ENCODE measurements at regions not wholly inside any gene's neighbourhood (a gene's known extent, or its start where the extent isn't known, plus 50 kb on each side); places are given as distances from the start of the nearest gene placed in this dataset.

DNA sequence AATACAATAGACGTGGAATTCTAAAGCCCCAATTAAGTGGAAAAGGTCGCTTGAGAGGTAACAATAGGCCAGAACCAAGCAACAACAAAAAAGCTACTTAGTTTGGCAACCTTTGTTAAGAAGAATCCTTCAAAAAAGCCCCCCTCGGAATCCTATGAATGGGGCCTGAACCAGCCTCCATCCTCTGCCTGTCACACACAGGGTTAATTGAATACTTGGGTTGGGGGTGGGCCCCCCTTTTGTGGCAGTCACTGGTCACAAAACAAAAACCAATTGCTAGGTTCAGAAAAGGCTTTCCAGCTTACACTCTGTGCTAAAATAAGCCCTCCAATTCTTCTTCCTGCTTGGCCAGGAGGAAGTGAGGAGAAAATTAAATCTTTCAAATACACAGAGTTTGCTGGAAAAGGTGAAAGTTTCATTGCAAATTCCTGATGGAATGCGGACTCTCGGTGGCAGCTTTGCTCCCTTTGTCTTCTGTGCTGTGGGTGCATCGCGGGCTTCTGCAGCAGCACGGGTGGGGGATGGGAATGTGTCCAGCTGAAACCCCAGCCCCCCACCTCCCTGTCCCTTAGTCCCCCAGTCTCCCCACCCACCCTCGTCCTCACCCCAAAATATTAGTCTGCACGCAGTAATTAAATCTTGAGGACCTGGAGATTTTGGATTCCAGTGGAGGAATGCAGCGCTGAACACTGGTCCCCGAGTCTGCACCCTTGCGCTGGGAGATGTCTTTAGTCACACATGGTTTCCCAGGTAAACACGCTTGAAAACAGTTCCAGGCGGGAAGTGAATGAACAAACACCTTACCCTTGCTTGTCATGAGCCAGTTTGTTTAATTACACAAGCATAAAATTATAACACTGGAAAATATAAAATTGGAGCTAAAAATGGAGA, 254.3 kb downstream of the SOX11 start:
- H3K27ac ChIP-seq = no peak overlapping the region
- no peak for DNase-seq (ENCODE audit: low read depth, low spot score)

DNA sequence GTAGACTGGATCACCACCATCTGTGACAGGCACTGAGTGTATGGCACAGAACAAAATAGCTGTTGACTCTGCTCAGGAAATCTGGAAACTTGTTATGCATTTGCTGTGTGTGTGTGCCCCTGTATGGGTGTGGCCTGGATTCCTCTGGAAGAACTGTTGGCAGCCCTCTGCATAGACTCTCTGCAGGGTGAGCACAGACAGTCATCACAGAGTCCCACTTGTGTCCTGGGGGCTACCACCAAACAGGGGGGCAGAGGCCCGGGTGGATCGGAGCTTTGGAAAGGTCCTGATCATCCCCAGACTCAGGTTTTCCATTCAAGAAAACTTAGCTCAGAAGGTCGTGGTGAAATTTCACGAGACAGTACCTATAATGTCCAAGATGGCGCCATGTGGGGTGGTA, 258.6 kb downstream of the SOX11 start:
- DNase-seq (ENCODE audit: low read depth, low spot score) = no peak

GRCh38 chr2:5951471-5951870, 259.3 kb downstream of the SOX11 start:
- H3K27ac ChIP-seq = no peak overlapping the region
- no peak for DNase-seq (ENCODE audit: low read depth, low spot score)

More for the DNA sequence above, 258.6 kb downstream of the SOX11 start:
- no peak overlapping the region for H3K27ac ChIP-seq

DNA sequence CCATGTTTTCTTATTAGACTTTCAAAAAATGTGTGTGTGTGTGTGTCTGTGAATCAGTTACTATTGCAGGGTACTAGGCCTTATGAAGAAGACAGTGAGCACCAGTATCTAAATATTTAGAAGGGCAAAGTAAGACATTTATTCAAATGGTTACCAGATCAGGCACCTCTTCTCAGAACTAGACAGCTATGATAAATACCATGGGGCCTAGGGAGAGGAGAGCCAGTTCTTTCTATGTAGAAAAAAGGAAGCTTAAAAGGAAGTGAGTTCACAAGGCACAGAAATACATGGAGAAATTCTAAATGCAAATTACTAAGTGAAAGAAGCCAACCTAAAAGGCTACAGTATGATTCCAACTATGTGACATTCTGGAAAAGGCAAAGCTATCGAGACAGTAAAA, 261.3 kb downstream of the SOX11 start:
- no peak overlapping the region for H3K27ac ChIP-seq
- DNase-seq (ENCODE audit: low read depth, low spot score) = no peak

DNA sequence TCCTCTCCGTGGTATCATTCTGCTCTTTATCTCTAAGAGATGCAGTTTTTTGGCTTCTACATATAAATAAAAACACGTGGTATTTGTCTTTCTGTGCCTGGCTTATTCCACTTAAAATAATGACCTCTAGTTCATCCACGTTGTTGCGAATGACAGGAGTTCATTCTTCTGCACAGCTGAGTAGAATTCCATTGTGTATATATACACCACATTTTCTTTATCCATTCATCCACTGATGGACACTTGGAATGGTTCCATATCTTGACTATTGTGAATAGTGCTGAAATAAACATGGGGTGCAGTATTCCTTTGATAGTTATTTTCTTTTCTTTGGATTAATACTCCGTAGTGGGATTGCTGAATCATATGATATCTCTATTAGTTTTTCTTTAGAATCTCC, 262.3 kb downstream of the SOX11 start:
- no peak for DNase-seq (ENCODE audit: low read depth, low spot score)
- no peak overlapping the region for H3K27ac ChIP-seq

DNA sequence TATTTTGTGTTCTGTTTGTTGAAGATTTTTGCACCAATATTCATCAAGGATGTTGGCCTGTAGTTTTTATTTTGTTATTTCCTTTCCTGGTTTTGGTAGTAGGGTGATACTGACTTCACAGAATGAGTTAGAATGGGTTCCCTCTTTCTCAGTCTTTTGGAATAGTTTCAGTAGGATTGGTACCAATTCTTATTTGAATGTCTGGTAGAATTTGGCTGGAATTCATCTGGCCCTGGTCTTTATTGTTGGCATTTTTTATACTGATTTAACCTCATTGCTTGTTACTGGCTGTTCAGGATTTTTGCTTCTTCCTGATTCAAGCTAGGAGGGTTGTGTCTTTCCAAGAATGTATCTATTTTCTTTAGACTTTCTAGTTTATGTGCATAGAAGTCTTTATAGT, 263.7 kb downstream of the SOX11 start:
- no peak overlapping the region for H3K27ac ChIP-seq
- DNase-seq (ENCODE audit: low read depth, low spot score) = no peak

DNA sequence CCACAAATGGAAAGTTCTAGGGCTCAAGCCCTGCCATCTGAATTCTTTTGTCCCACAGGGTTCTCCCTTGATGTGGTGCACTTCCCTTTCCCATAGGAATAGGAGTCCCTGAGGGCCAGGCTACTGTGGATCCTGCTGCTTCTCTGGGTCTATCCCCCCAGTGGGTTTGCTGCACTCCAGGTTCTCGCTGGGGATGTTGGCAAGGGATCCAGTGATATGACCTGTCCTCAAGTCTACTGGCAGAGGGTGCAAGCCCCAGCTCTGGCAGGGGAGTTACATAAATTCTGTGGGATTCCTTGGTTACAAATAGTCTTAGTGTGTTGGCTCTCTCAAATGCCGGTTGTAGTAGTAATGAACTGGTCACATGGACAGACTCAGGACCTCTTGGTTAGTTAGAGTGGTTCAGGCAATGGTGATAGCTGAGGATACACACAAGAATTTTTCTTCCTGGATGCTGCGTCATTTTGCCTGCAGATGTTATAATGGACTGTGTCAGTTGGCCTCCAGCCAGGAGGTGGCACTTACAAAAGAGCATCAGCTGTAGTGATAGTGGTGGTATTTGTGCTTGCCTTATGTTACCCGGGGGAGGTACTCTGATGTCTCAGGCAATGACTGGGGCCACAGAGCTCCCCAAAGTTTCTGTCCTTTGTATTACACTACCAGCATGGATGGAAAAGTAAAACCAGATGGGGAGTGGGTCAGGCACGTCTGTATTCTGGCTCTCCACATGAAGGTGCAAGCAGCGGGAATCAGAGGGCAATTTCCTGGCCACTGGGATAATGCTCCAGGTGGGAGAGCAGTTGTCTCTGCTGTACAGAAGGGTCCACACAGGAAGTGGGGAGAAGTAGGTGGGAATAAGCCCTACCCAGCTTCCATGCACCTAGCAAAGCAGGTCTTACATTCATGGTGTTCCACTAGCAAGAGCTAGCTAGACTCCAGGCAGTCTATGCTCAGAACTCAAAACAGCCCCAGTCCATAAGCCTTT, 267.9 kb downstream of the SOX11 start:
- no peak overlapping the region for H3K27ac ChIP-seq
- no peak for DNase-seq (ENCODE audit: low read depth, low spot score)

GRCh38 chr2:5967506-5967905, 275.3 kb downstream of the SOX11 start:
- H3K27ac ChIP-seq = no peak overlapping the region
- DNase-seq (ENCODE audit: low read depth, low spot score) = no peak

GRCh38 chr2:5969303-5969702, 277.1 kb downstream of the SOX11 start:
- no peak for DNase-seq (ENCODE audit: low read depth, low spot score)
- H3K27ac ChIP-seq = no peak overlapping the region

DNA sequence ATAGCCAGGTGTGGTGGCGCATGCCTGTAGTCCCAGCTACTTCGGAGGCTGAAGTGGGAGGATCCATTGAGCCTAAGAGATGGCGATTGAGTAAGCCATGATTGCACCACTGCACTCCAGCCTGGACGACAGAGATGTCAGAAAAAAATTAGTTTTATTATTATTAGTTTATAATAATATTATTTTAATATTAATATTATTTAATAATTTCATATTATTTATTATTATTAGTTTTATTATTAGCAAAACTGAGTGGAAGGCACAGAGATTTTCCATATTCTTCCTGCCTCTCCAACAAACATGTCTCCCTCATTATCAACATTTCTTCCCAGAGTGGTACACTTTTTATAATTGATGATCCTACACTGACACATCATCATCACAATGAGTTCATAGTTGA, 278.2 kb downstream of the SOX11 start:
- H3K27ac ChIP-seq = no peak overlapping the region

DNA sequence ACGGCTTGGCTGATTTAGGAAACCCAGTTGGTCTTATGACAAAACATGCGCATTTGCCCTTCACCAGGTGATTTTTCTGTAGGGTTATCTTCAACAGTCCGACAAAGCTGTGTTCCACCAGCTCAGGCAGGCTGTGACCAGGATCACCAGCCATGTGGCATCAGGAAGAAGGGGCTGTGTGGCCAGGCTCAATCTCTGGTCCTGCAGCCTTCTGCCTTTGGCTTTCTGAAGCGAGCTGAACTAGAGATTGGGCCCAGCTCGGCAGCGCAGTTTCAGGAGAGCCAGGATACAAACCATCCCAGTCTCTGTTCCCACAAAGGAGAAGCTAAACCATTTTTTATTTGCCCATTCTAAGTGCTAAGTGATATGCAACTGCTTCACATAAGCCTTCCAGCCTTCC, 282.3 kb downstream of the SOX11 start:
- no peak overlapping the region for H3K27ac ChIP-seq
- DNase-seq (ENCODE audit: low read depth, low spot score) = no peak

More for the DNA sequence above, 278.2 kb downstream of the SOX11 start:
- no peak for DNase-seq (ENCODE audit: low read depth, low spot score)

- H3K27ac ChIP-seq = no peak overlapping the region
- DNase-seq (ENCODE audit: low read depth, low spot score) = no peak
Measured at GRCh38 chr2:5975401-5975800, 283.2 kb downstream of the SOX11 start.

GRCh38 chr2:5976531-5977065, 284.4 kb downstream of the SOX11 start:
- H3K27ac ChIP-seq = no peak overlapping the region
- no peak for DNase-seq (ENCODE audit: low read depth, low spot score)

- DNase-seq (ENCODE audit: low read depth, low spot score) = no peak
- H3K27ac ChIP-seq = no peak overlapping the region
Measured at GRCh38 chr2:5977477-5977876, 285.3 kb downstream of the SOX11 start.

DNA sequence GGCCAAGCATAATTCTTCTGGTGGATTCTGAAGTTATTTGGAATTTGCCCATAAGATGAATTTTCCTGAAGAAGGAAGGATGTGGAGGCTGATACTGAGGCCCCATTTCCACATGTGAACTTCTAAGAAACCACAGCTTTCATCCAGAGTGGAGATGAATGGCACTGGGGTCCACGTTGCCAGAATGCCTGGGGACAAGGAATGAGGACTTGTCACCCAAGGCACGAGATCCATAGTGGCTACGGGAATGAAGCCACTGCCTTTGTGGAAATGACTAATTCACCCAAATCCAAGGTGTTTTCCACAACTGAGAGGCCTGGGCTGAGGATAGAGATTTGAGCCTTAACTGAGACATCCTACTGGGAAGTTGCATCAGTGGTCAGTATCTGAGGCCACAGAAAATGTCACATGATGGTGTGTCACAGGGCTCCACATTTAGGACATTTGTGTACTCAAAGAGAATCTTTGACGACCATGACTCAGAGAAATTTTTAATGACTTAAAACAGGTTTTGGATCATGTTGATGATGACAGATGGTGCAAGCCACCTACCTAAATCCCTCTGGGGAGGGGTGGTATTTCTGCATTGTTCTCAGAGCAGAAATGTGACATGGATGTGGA, 286.1 kb downstream of the SOX11 start:
- no peak overlapping the region for H3K27ac ChIP-seq
- no peak for DNase-seq (ENCODE audit: low read depth, low spot score)

- no peak for DNase-seq (ENCODE audit: low read depth, low spot score)
- no peak overlapping the region for H3K27ac ChIP-seq
Measured at GRCh38 chr2:5980450-5981190, 288.4 kb downstream of the SOX11 start.

DNA sequence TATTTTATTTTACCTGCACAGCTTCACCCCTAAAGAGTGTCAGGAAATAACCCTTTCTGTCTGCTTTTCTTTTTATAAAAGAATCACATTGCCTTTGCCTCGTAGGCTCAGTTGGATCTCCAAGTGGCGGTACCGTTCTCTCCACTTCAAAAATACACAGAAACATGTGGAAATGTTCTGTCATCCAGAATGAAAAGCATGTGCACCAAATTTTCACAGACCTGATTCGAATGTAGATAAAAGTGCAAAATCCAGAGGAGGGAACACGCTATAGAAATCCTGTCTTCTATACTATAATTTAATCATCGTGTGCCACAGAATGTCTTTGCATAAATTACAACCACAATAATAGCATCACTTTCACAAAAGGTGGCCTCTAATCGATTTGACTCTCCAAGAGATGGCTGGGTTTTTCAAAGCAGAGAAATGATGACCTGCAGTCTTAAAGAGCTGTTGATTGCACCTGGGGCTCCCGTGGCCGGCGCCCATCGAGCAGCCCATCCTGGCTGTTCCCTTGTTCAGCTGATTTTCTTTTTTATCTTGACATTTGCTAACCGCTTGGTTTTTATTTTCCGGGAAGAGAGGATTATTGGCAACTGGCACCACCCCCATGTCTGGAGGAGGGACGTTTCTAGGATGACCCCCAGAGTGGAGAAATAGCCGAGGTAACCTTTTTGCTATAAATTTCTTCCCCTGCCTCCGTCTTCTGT, 290.2 kb downstream of the SOX11 start:
- no peak for DNase-seq (ENCODE audit: low read depth, low spot score)
- no peak overlapping the region for H3K27ac ChIP-seq

DNA sequence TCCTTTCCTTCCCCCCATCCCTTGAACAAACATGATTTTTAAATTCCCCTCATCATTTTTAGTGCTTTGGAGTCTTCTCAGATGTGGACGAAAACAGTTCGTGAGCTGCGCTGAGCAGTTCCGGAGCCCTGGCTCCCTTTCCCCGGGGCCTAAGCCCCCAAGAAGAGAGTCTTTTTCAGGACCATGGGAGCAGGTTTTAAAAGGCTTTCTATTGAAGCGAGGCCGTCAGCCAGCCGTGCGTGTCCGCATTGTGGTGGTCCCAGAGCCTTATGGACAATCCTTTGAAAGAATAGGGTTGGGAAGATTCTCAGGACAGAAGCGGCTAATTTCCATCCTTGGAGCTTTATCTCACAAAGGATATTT, 290.7 kb downstream of the SOX11 start:
- no peak overlapping the region for H3K27ac ChIP-seq
- no peak for DNase-seq (ENCODE audit: low read depth, low spot score)
